Natural killer cell (primary cell): ENCODE measurements at regions not wholly inside any gene's neighbourhood (a gene's known extent, or its start where the extent isn't known, plus 50 kb on each side); places are given as distances from the start of the nearest gene placed in this dataset.
"Not testable (repeated sequence)": the region's sequence is repeated elsewhere in the genome, so short reads cannot be mapped to it uniquely, and the experiment has no call there.

Experiments used
- ATAC-seq, 3 donors: fragments of 150-1000 bp in 2 of 3; fragments of 200-7000 bp in 1 of 3; cut with Tn5 transposase; 1 replicate in 1 of 3; 2 replicates in 2 of 3; pipeline ENCODE4 v1.10.0; 2021; ENCODE audit warnings: mild to moderate bottlenecking in 2 of 3, moderate library complexity in 2 of 3
- DNase-seq, 2 donors: peaks; one replicate each; pipeline versions ENCODE4 v3.0.0 to v3.0.0-alpha.2; 2013 to 2021; ENCODE audit warnings: mixed read lengths in 1 of 2
- H3K27ac ChIP-seq: one replicate; pipeline ENCODE4 v1.5.1; 2013; ENCODE audit warnings: mild to moderate bottlenecking, low read length
- H3K27me3 ChIP-seq: one replicate; pipeline ENCODE4 v1.6.1; 2013; ENCODE audit warnings: low read length; ENCODE audit not compliant: control insufficient read depth, insufficient read depth
- H3K36me3 ChIP-seq: one replicate; pipeline ENCODE4 v1.6.1; 2013; ENCODE audit warnings: low read length; ENCODE audit not compliant: control insufficient read depth, insufficient read depth
- H3K4me1 ChIP-seq: one replicate; pipeline ENCODE4 v1.6.1; 2013; ENCODE audit warnings: low read length; ENCODE audit not compliant: control insufficient read depth, insufficient read depth
- H3K4me3 ChIP-seq: one replicate; pipeline ENCODE4 v1.5.1; 2013; ENCODE audit warnings: low read length
- H3K9me3 ChIP-seq: one replicate; pipeline ENCODE4 v1.6.1; 2013; ENCODE audit warnings: low read length; ENCODE audit not compliant: control insufficient read depth, insufficient read depth
- H3K27ac Mint-ChIP-seq, 2 donors: one replicate each; pipeline ENCODE4 v1.8.0; 2022; ENCODE audit warnings: mild to moderate bottlenecking in 2 of 2, mixed read lengths in 2 of 2, moderate library complexity in 1 of 2
- H3K27me3 Mint-ChIP-seq, 2 donors: one replicate each; pipeline ENCODE4 v1.8.0; 2022; ENCODE audit warnings: low read depth in 2 of 2, mixed read lengths in 2 of 2
- H3K36me3 Mint-ChIP-seq: one replicate; pipeline ENCODE4 v1.8.0; 2022; ENCODE audit warnings: mixed read lengths
- H3K4me1 Mint-ChIP-seq, 2 donors: one replicate each; pipeline ENCODE4 v1.8.0; 2022; ENCODE audit warnings: mixed read lengths in 2 of 2
- H3K4me3 Mint-ChIP-seq: one replicate; pipeline ENCODE4 v1.8.0; 2022; ENCODE audit warnings: mild to moderate bottlenecking, moderate library complexity, mixed read lengths
- H3K9me3 Mint-ChIP-seq, 2 donors: one replicate each; pipeline ENCODE4 v1.8.0; 2022; ENCODE audit warnings: mixed read lengths in 2 of 2
- WGBS: methylation state at CpG from one replicate; pipeline ENCODE4 v1.1.7; 2013; ENCODE audit warnings: missing lambda C conversion rate; ENCODE audit not compliant: insufficient coverage; 5-methylcytosine and 5-hydroxymethylcytosine counted together
- intact Hi-C: fragments of 100-400 bp; cut with micrococcal nuclease; formaldehyde crosslinking; loops from one replicate; pipeline ENCODE4 v1.14.2; 2022

GRCh38 chr21:9361615-9362014 lies 1159.8 kb upstream of the TPTE start:
- H3K27me3 Mint-ChIP-seq, H3K27ac Mint-ChIP-seq, H3K9me3 Mint-ChIP-seq, H3K36me3 Mint-ChIP-seq, ATAC-seq, H3K4me1 ChIP-seq, H3K27me3 ChIP-seq, intact Hi-C loops, H3K36me3 ChIP-seq, H3K4me3 ChIP-seq, H3K4me1 Mint-ChIP-seq, H3K9me3 ChIP-seq, H3K27ac ChIP-seq, H3K4me3 Mint-ChIP-seq: not testable (repeated sequence)
- DNase-seq = peak in 1 of 2 donors; percentile 0
- no CpG with 5 or more reads among the region's 1 CpG for WGBS

GRCh38 chr21:9362309-9362708 lies 1159.1 kb upstream of the TPTE start:
- H3K27ac Mint-ChIP-seq, intact Hi-C loops, H3K36me3 ChIP-seq, H3K4me1 Mint-ChIP-seq, H3K4me1 ChIP-seq, H3K4me3 ChIP-seq, H3K27me3 ChIP-seq, H3K9me3 Mint-ChIP-seq, H3K27ac ChIP-seq, H3K4me3 Mint-ChIP-seq, H3K9me3 ChIP-seq, H3K36me3 Mint-ChIP-seq, H3K27me3 Mint-ChIP-seq, ATAC-seq: not testable (repeated sequence)
- WGBS = 76% methylated on average over 5 of the region's 7 CpGs
- DNase-seq = peak in 1 of 2 donors; percentile 0

- intact Hi-C loops, H3K27me3 ChIP-seq, H3K27me3 Mint-ChIP-seq, H3K36me3 Mint-ChIP-seq, H3K4me1 Mint-ChIP-seq, H3K4me3 Mint-ChIP-seq, H3K9me3 ChIP-seq, H3K27ac ChIP-seq, DNase-seq, H3K9me3 Mint-ChIP-seq, ATAC-seq, H3K27ac Mint-ChIP-seq, H3K4me3 ChIP-seq, H3K4me1 ChIP-seq, H3K36me3 ChIP-seq: not testable (repeated sequence)
- 100% methylated on average over 1 of the region's 5 CpGs for WGBS
Measured at GRCh38 chr21:9365815-9366214, 1155.6 kb upstream of the TPTE start.

- H3K27me3 Mint-ChIP-seq, H3K36me3 Mint-ChIP-seq, H3K9me3 Mint-ChIP-seq, H3K36me3 ChIP-seq, ATAC-seq, H3K9me3 ChIP-seq, H3K27me3 ChIP-seq, H3K4me3 ChIP-seq, H3K4me1 Mint-ChIP-seq, H3K4me1 ChIP-seq, H3K27ac ChIP-seq, H3K4me3 Mint-ChIP-seq, DNase-seq, H3K27ac Mint-ChIP-seq, intact Hi-C loops: not testable (repeated sequence)
- 50% methylated on average over 1 of the region's 3 CpGs for WGBS
Measured at GRCh38 chr21:9366578-9366977, 1154.8 kb upstream of the TPTE start.
